IMR-90 (cell line): ENCODE measurements at regions not wholly inside any gene's neighbourhood (a gene's known extent, or its start where the extent isn't known, plus 50 kb on each side); places are given as distances from the start of the nearest gene placed in this dataset.

Experiments used
- ATAC-seq: fragments of 200-7000 bp; cut with Tn5 transposase; 2 replicates; pipeline ENCODE4 v1.9.1; 2020; ENCODE audit warnings: low read depth, mild to moderate bottlenecking, moderate library complexity
- BruUV-seq: library from RNA; stranded (reverse); fragments of 400-500 nt; replicated peaks from 2 replicates; lab custom pipeline; 2021; lab: Mats Ljungman, UMichigan
- CTCF ChIA-PET: fragments of 300-600 bp; formaldehyde crosslinking; extraction: SDS; loops from one replicate; lab custom pipeline; 2021; ENCODE audit warnings: antibody characterized with exemption; lab: Yijun Ruan, JAX
- POLR2A ChIA-PET: fragments of 300-600 bp; sonication (Branson Sonifier 250); formaldehyde crosslinking; loops from one replicate; lab custom pipeline; 2022; ENCODE audit warnings: antibody characterized with exemption; ENCODE audit not compliant: unreplicated experiment; lab: Charles Lee
- DNase-seq: peaks from one replicate; pipeline ENCODE4 v3.0.0; 2013
- H2AFZ ChIP-seq: replicated peaks from 2 replicates; pipeline ENCODE3; 2013; ENCODE audit warnings: low read length, mild to moderate bottlenecking; ENCODE audit not compliant: poor library complexity
- H2AK5ac ChIP-seq: 2 replicates; pipeline ENCODE4 v1.6.1; 2013; ENCODE audit warnings: low read depth, low read length, inconsistent platforms
- H2AK9ac ChIP-seq: replicated peaks from 2 replicates; pipeline ENCODE3; 2013; ENCODE audit warnings: mild to moderate bottlenecking, low read depth, low read length, moderate library complexity; ENCODE audit not compliant: poor library complexity
- H2BK120ac ChIP-seq: 2 replicates; pipeline ENCODE4 v1.6.1; 2013; ENCODE audit warnings: low read depth, low read length, inconsistent platforms
- H2BK15ac ChIP-seq: 3 replicates; pipeline ENCODE4 v1.6.1; 2013; ENCODE audit warnings: low read depth, low read length, inconsistent platforms
- H2BK20ac ChIP-seq: 2 replicates; pipeline ENCODE4 v1.6.1; 2013; ENCODE audit warnings: low read depth, mild to moderate bottlenecking, inconsistent platforms, low read length, moderate library complexity
- H2BK5ac ChIP-seq: 2 replicates; pipeline ENCODE4 v1.6.1; 2013; ENCODE audit warnings: mild to moderate bottlenecking, low read depth, low read length, inconsistent platforms; ENCODE audit not compliant: poor library complexity, severe bottlenecking
- H3K14ac ChIP-seq: replicated peaks from 2 replicates; pipeline ENCODE4 v1.6.1; 2013; ENCODE audit warnings: low read depth, low read length, inconsistent platforms
- H3K18ac ChIP-seq: 2 replicates; pipeline ENCODE4 v1.6.1; 2013; ENCODE audit warnings: low read depth, low read length, control low read depth
- H3K23ac ChIP-seq: 2 replicates; pipeline ENCODE4 v1.6.1; 2013; ENCODE audit warnings: low read depth, low read length, inconsistent platforms
- H3K27ac ChIP-seq: 2 replicates; pipeline ENCODE4 v1.5.1; 2013; ENCODE audit warnings: mild to moderate bottlenecking, control low read depth, low read length; ENCODE audit not compliant: insufficient read depth
- H3K27me3 ChIP-seq: 2 replicates; pipeline ENCODE4 v1.6.1; 2013; ENCODE audit warnings: low read length; ENCODE audit not compliant: control insufficient read depth, insufficient read depth
- H3K36me3 ChIP-seq: 2 replicates; pipeline ENCODE4 v1.6.1; 2013; ENCODE audit warnings: low read length, mixed read lengths; ENCODE audit not compliant: control insufficient read depth, insufficient read depth
- H3K4ac ChIP-seq: 2 replicates; pipeline ENCODE4 v1.6.1; 2013; ENCODE audit warnings: low read depth, low read length, inconsistent platforms
- H3K4me1 ChIP-seq: 2 replicates; pipeline ENCODE4 v1.6.1; 2013; ENCODE audit warnings: low read length, mixed read lengths; ENCODE audit not compliant: control insufficient read depth, insufficient read depth
- H3K4me2 ChIP-seq: 2 replicates; pipeline ENCODE4 v1.6.1; 2013; ENCODE audit warnings: low read depth, mild to moderate bottlenecking, control low read depth, low read length, moderate library complexity
- H3K4me3 ChIP-seq: 2 replicates; pipeline ENCODE4 v1.5.1; 2013; ENCODE audit warnings: low read depth, mild to moderate bottlenecking, control low read depth, low read length, moderate library complexity; ENCODE audit not compliant: insufficient read depth
- H3K56ac ChIP-seq: 2 replicates; pipeline ENCODE4 v1.6.1; 2013; ENCODE audit warnings: low read length, inconsistent platforms; ENCODE audit not compliant: insufficient read depth; ENCODE audit errors: extremely low read depth
- H3K79me1 ChIP-seq, 2 experiments: 2 replicates each; pipeline ENCODE4 v1.6.1; 2013; ENCODE audit warnings: low read length in 2 of 2, inconsistent platforms in 1 of 2, low read depth in 1 of 2
- H3K9ac ChIP-seq: 2 replicates; pipeline ENCODE4 v1.6.1; 2013; ENCODE audit warnings: low read depth, low read length, control low read depth
- H3K9me1 ChIP-seq: 2 replicates; pipeline ENCODE4 v1.6.1; 2013; ENCODE audit warnings: low read length, inconsistent platforms; ENCODE audit not compliant: insufficient read depth
- H3K9me3 ChIP-seq: 2 replicates; pipeline ENCODE4 v1.6.1; 2013; ENCODE audit warnings: low read length; ENCODE audit not compliant: control insufficient read depth, insufficient read depth
- H4K20me1 ChIP-seq: 2 replicates; pipeline ENCODE4 v1.6.1; 2013; ENCODE audit warnings: low read length, inconsistent platforms; ENCODE audit not compliant: insufficient read depth
- H4K5ac ChIP-seq: 2 replicates; pipeline ENCODE4 v1.6.1; 2013; ENCODE audit warnings: mild to moderate bottlenecking, low read depth, low read length, control low read depth
- H4K8ac ChIP-seq, 2 experiments: 2 replicates each; pipeline ENCODE4 v1.6.1; 2013; ENCODE audit warnings: low read depth in 2 of 2, low read length in 2 of 2, control low read depth in 1 of 2, inconsistent platforms in 1 of 2
- H4K91ac ChIP-seq: 2 replicates; pipeline ENCODE4 v1.6.1; 2013; ENCODE audit warnings: low read depth, low read length, inconsistent platforms; ENCODE audit not compliant: insufficient read depth
- CEBPB ChIP-seq: IDR thresholded peaks from 2 replicates; pipeline ENCODE4 v1.6.1; 2012; ENCODE audit warnings: low read depth, low read length, improper control_type of control experiment
- WGBS, 2 experiments: methylation state at CpG; one replicate each; pipeline versions ENCODE4 v1.1.5 to v1.1.7; 2013; ENCODE audit warnings: missing lambda C conversion rate in 2 of 2; ENCODE audit not compliant: insufficient read length in 1 of 2; ENCODE audit errors: extremely low coverage in 2 of 2; 5-methylcytosine and 5-hydroxymethylcytosine counted together
- dilution Hi-C: fragments of 300-500 bp; cut with HindIII; formaldehyde crosslinking; loops from one replicate; pipeline ENCODE4 v1.14.3; 2018; ENCODE audit warnings: low sequenced_read_pairs; ENCODE audit not compliant: unreplicated experiment
- in situ Hi-C: fragments of 300-500 bp; cut with MboI; formaldehyde crosslinking; loops from 3 replicates; pipeline ENCODE4 v1.14.3; 2019; ENCODE audit warnings: low sequenced_read_pairs, inconsistent platforms, mixed read lengths
- intact Hi-C: fragments of 100-400 bp; cut with micrococcal nuclease; formaldehyde crosslinking; loops from 2 replicates; pipeline ENCODE4 v1.10.0; 2022
- TF ChIP-seq, protein P1 (sequence below): conservative IDR thresholded peaks from 2 replicates; pipeline ENCODE4 v1.5.1; 2012; ENCODE audit warnings: mild to moderate bottlenecking, low read depth, low read length, improper control_type of control experiment

- BruUV-seq: no TSS peak
Observed at GRCh38 chrX:37943554-37944344, 62.6 kb upstream of the SYTL5 start.

More at GRCh38 chrX:37943554-37944344, 62.6 kb upstream of the SYTL5 start:
- Histone ChIP-seq H3K36me3 (no peaks in the 10 kb centered on the region), H4K20me1 (no peaks in the 10 kb centered on the region), H3K9me1 (no peaks in the 10 kb centered on the region), H2AK9ac (no peak overlapping the region), H2BK20ac (no peak overlapping the region), H2BK120ac (no peak overlapping the region), H4K8ac (no peak overlapping the region), H3K14ac (no peak overlapping the region), H3K4me3 (no peak overlapping the region), H3K18ac (no peak overlapping the region), H3K4me1 (no peaks in the 10 kb centered on the region), H3K4me2 (no peak overlapping the region), H3K56ac (no peak overlapping the region), H2BK15ac (no peak overlapping the region), H3K9ac (no peak overlapping the region), H3K4ac (no peak overlapping the region), H4K5ac (no peak overlapping the region), H2AK5ac (no peak overlapping the region), H3K27ac (no peak overlapping the region), H3K27me3 (peaks cover 1% of the 10 kb centered on the region; the same call in 1 of the 2 replicates), H4K91ac (no peak overlapping the region), H3K9me3 (no peaks in the 10 kb centered on the region), H3K23ac (no peak overlapping the region), H3K79me1 (no peaks in the 10 kb centered on the region), H2AFZ (no peak overlapping the region), H2BK5ac (no peak overlapping the region)
- POLR2A ChIA-PET: no interaction called here
- TF ChIP-seq CEBPB: no peak
- TF ChIP-seq, protein P1, sequence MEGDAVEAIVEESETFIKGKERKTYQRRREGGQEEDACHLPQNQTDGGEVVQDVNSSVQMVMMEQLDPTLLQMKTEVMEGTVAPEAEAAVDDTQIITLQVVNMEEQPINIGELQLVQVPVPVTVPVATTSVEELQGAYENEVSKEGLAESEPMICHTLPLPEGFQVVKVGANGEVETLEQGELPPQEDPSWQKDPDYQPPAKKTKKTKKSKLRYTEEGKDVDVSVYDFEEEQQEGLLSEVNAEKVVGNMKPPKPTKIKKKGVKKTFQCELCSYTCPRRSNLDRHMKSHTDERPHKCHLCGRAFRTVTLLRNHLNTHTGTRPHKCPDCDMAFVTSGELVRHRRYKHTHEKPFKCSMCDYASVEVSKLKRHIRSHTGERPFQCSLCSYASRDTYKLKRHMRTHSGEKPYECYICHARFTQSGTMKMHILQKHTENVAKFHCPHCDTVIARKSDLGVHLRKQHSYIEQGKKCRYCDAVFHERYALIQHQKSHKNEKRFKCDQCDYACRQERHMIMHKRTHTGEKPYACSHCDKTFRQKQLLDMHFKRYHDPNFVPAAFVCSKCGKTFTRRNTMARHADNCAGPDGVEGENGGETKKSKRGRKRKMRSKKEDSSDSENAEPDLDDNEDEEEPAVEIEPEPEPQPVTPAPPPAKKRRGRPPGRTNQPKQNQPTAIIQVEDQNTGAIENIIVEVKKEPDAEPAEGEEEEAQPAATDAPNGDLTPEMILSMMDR: no peak
- no peak for DNase-seq
- no peak for ATAC-seq
- in situ Hi-C loops (no loop called here), intact Hi-C loops (no loop called here), dilution Hi-C loops (no loop called here)
- WGBS, 2 experiments: 40% methylated on average over 1 of the region's 6 CpGs; no CpG with 5 or more reads in 1 of the 2 experiments
- CTCF ChIA-PET: no interaction called here
